Upper lobe of right lung (tissue), 1 donor: ENCODE measurements at regions not wholly inside any gene's neighbourhood (a gene's known extent, or its start where the extent isn't known, plus 50 kb on each side); places are given as distances from the start of the nearest gene placed in this dataset.

Experiments used
- ATAC-seq: fragments of 200-7000 bp; cut with Tn5 transposase; one replicate; pipeline ENCODE4 v1.9.1; 2020; ENCODE audit warnings: mild to moderate bottlenecking, moderate library complexity
- DNase-seq: peaks from one replicate; pipeline ENCODE4 v3.0.0-alpha.2; 2020
- H3K27ac ChIP-seq: fragments of 200-600 bp; one replicate; pipeline ENCODE4 v1.8.0; 2022
- H3K27me3 ChIP-seq: fragments of 200-600 bp; one replicate; pipeline ENCODE4 v1.8.0; 2022; ENCODE audit warnings: mild to moderate bottlenecking
- H3K36me3 ChIP-seq: fragments of 200-600 bp; one replicate; pipeline ENCODE4 v1.8.0; 2022
- H3K4me1 ChIP-seq: fragments of 200-600 bp; one replicate; pipeline ENCODE4 v1.8.0; 2022
- H3K4me3 ChIP-seq: fragments of 200-600 bp; one replicate; pipeline ENCODE4 v1.8.0; 2022; ENCODE audit warnings: mild to moderate bottlenecking
- H3K9me3 ChIP-seq: fragments of 200-600 bp; one replicate; pipeline ENCODE4 v1.8.0; 2022
- intact Hi-C: fragments of 100-400 bp; cut with DNase I; formaldehyde crosslinking; loops from one replicate; pipeline ENCODE4 v1.11.0; 2022
- TF ChIP-seq, protein P1 (sequence below): fragments of 200-600 bp; IDR thresholded peaks from one replicate; pipeline ENCODE4 v1.8.0; 2022; ENCODE audit warnings: antibody characterized with exemption
- donor health status: DM: no; HTN: yes; CAD: no; lungs with severe emphysema.

DNA sequence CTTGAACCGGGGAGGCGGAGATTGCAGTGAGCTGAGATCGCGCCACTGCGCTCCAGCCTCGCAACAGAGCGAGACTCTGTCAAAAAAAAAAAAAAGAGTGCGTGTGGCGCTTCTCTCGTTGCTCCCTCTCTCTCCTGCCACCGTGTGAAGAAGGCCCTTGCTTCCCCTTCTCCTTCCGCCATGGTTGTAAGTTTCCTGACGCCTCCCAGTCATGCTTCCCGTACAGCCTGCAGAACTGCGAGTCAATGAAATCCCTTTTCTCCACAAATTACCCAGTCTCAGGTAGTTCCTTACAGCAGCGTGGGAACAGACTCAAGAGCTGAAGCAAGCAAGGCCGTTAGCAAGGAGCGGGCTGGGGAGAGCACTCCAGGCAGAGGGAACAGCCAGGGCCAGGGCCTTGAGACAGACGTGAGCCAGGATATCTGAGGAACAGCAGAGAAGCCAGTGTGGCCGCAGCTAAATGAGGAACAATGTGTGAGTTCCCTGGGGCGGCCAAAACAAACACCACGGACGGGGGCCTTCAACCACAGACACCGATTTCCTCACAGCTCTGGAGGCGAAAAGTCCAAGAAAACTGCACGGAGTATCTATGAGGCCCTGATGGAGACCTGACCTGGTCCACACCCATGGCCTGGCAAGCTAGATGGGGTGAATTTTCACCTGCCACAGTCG is 54.2 kb upstream of the ETS2 start:
- no peaks in the 10 kb centered on the region for H3K9me3 ChIP-seq
- ATAC-seq (peak; percentile 92), DNase-seq (peak; percentile 76)
- H3K4me3 ChIP-seq: no peak overlapping the region
- no peaks in the 10 kb centered on the region for H3K36me3 ChIP-seq
- intact Hi-C loops: no loop called here
- H3K27me3 ChIP-seq: no peaks in the 10 kb centered on the region
- TF ChIP-seq, protein P1, sequence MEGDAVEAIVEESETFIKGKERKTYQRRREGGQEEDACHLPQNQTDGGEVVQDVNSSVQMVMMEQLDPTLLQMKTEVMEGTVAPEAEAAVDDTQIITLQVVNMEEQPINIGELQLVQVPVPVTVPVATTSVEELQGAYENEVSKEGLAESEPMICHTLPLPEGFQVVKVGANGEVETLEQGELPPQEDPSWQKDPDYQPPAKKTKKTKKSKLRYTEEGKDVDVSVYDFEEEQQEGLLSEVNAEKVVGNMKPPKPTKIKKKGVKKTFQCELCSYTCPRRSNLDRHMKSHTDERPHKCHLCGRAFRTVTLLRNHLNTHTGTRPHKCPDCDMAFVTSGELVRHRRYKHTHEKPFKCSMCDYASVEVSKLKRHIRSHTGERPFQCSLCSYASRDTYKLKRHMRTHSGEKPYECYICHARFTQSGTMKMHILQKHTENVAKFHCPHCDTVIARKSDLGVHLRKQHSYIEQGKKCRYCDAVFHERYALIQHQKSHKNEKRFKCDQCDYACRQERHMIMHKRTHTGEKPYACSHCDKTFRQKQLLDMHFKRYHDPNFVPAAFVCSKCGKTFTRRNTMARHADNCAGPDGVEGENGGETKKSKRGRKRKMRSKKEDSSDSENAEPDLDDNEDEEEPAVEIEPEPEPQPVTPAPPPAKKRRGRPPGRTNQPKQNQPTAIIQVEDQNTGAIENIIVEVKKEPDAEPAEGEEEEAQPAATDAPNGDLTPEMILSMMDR: no peak
- H3K27ac ChIP-seq: no peak overlapping the region
- peaks cover 32% of the 10 kb centered on the region for H3K4me1 ChIP-seq

DNA sequence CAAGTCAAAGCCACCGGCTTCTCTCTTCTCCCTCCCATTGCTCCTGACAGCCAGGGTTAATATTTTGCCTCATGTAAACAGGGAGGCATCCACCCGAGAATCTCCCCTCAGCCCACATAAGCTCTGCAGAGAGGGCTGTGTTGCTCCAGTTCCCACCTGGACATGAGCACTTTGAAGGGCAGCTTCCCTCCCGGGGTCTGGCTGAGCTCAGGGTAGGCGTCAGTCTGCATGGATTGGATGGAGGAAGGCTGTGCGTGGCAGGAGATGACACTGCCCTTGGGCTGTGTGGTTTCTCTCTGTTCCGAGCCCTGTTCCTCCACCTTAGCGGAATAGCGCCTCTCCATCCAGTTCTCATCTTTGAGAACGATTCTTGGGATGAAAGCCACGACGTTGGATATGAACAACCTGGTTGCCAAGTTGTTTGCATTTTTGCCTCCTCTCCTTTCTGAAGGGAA is 53.7 kb upstream of the ETS2 start:
- intact Hi-C loops: no loop called here
- DNase-seq (no peak), ATAC-seq (no peak)
- no peaks in the 10 kb centered on the region for H3K27me3 ChIP-seq
- H3K9me3 ChIP-seq: no peaks in the 10 kb centered on the region
- H3K4me1 ChIP-seq: peaks cover 34% of the 10 kb centered on the region
- TF ChIP-seq, protein P1: no peak
- H3K36me3 ChIP-seq: no peaks in the 10 kb centered on the region
- no peak overlapping the region for H3K27ac ChIP-seq
- no peak overlapping the region for H3K4me3 ChIP-seq

DNA sequence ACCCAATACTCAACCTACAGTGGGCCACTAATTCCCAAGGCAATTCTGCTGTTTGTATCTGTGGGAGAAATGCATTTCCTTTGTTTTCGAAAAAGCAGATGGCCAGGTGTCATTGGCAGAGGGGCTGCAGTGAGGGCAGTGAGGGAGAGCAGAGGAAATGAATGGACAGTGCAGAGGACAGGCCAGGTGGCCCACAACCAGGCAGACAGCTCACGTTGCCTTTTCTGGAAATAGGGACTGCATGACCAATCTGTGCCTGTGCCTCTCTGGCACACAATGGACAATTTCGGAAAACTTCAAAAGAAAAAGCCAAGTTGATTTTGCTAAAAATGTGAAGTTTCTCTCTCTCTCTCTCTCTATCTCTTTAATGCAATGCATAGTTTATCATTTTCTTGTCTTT is 52.6 kb upstream of the ETS2 start:
- H3K4me1 ChIP-seq: peaks cover 34% of the 10 kb centered on the region
- TF ChIP-seq, protein P1: no peak
- intact Hi-C loops: no loop called here
- H3K4me3 ChIP-seq: no peak overlapping the region
- H3K27ac ChIP-seq: peak overlapping the region; percentile 32
- no peaks in the 10 kb centered on the region for H3K9me3 ChIP-seq
- no peak for ATAC-seq
- no peak for DNase-seq
- no peaks in the 10 kb centered on the region for H3K27me3 ChIP-seq
- no peaks in the 10 kb centered on the region for H3K36me3 ChIP-seq

DNA sequence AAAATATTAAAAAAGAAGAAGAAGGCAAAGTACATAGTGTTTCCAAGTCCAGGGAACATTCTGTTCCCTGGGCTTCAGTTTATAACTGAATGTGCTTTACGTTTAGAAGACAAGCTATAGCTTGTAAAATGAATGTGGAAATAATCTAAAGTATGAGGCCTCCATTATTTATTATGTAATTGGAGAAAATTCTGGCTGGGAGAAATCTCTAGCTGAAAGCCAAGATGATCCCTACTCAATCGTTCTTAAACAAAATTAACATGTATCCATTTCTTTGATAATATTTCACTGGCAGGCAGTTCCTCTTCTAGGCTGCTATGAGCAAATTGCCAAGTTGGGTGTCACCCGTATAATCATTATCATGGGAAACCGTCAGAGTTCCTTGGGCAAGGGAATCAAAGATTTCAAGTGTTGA is 52.2 kb upstream of the ETS2 start:
- Histone ChIP-seq H3K27me3 (no peaks in the 10 kb centered on the region), H3K27ac (peak overlapping the region; percentile 32), H3K36me3 (no peaks in the 10 kb centered on the region), H3K4me3 (no peak overlapping the region), H3K4me1 (peaks cover 34% of the 10 kb centered on the region), H3K9me3 (no peaks in the 10 kb centered on the region)
- intact Hi-C loops: no loop called here
- DNase-seq (no peak), ATAC-seq (no peak)
- TF ChIP-seq, protein P1: no peak
